IMR-90 (cell line): ENCODE measurements at regions not wholly inside any gene's neighbourhood (a gene's known extent, or its start where the extent isn't known, plus 50 kb on each side); places are given as distances from the start of the nearest gene placed in this dataset.
"Not testable (repeated sequence)": the region's sequence is repeated elsewhere in the genome, so short reads cannot be mapped to it uniquely, and the experiment has no call there.

Source experiments
- ATAC-seq: fragments of 200-7000 bp; cut with Tn5 transposase; 2 replicates; pipeline ENCODE4 v1.9.1; 2020; ENCODE audit warnings: low read depth, mild to moderate bottlenecking, moderate library complexity
- BruUV-seq: library from RNA; stranded (reverse); fragments of 400-500 nt; replicated peaks from 2 replicates; lab custom pipeline; 2021; lab: Mats Ljungman, UMichigan
- CTCF ChIA-PET: fragments of 300-600 bp; formaldehyde crosslinking; extraction: SDS; loops from one replicate; lab custom pipeline; 2021; ENCODE audit warnings: antibody characterized with exemption; lab: Yijun Ruan, JAX
- POLR2A ChIA-PET: fragments of 300-600 bp; sonication (Branson Sonifier 250); formaldehyde crosslinking; loops from one replicate; lab custom pipeline; 2022; ENCODE audit warnings: antibody characterized with exemption; ENCODE audit not compliant: unreplicated experiment; lab: Charles Lee
- DNase-seq: peaks from one replicate; pipeline ENCODE4 v3.0.0; 2013
- H2AFZ ChIP-seq: replicated peaks from 2 replicates; pipeline ENCODE3; 2013; ENCODE audit warnings: low read length, mild to moderate bottlenecking; ENCODE audit not compliant: poor library complexity
- H2AK5ac ChIP-seq: 2 replicates; pipeline ENCODE4 v1.6.1; 2013; ENCODE audit warnings: low read depth, low read length, inconsistent platforms
- H2AK9ac ChIP-seq: replicated peaks from 2 replicates; pipeline ENCODE3; 2013; ENCODE audit warnings: mild to moderate bottlenecking, low read depth, low read length, moderate library complexity; ENCODE audit not compliant: poor library complexity
- H2BK120ac ChIP-seq: 2 replicates; pipeline ENCODE4 v1.6.1; 2013; ENCODE audit warnings: low read depth, low read length, inconsistent platforms
- H2BK15ac ChIP-seq: 3 replicates; pipeline ENCODE4 v1.6.1; 2013; ENCODE audit warnings: low read depth, low read length, inconsistent platforms
- H2BK20ac ChIP-seq: 2 replicates; pipeline ENCODE4 v1.6.1; 2013; ENCODE audit warnings: low read depth, mild to moderate bottlenecking, inconsistent platforms, low read length, moderate library complexity
- H2BK5ac ChIP-seq: 2 replicates; pipeline ENCODE4 v1.6.1; 2013; ENCODE audit warnings: mild to moderate bottlenecking, low read depth, low read length, inconsistent platforms; ENCODE audit not compliant: poor library complexity, severe bottlenecking
- H3K14ac ChIP-seq: replicated peaks from 2 replicates; pipeline ENCODE4 v1.6.1; 2013; ENCODE audit warnings: low read depth, low read length, inconsistent platforms
- H3K18ac ChIP-seq: 2 replicates; pipeline ENCODE4 v1.6.1; 2013; ENCODE audit warnings: low read depth, low read length, control low read depth
- H3K23ac ChIP-seq: 2 replicates; pipeline ENCODE4 v1.6.1; 2013; ENCODE audit warnings: low read depth, low read length, inconsistent platforms
- H3K27ac ChIP-seq: 2 replicates; pipeline ENCODE4 v1.5.1; 2013; ENCODE audit warnings: mild to moderate bottlenecking, control low read depth, low read length; ENCODE audit not compliant: insufficient read depth
- H3K27me3 ChIP-seq: 2 replicates; pipeline ENCODE4 v1.6.1; 2013; ENCODE audit warnings: low read length; ENCODE audit not compliant: control insufficient read depth, insufficient read depth
- H3K36me3 ChIP-seq: 2 replicates; pipeline ENCODE4 v1.6.1; 2013; ENCODE audit warnings: low read length, mixed read lengths; ENCODE audit not compliant: control insufficient read depth, insufficient read depth
- H3K4ac ChIP-seq: 2 replicates; pipeline ENCODE4 v1.6.1; 2013; ENCODE audit warnings: low read depth, low read length, inconsistent platforms
- H3K4me1 ChIP-seq: 2 replicates; pipeline ENCODE4 v1.6.1; 2013; ENCODE audit warnings: low read length, mixed read lengths; ENCODE audit not compliant: control insufficient read depth, insufficient read depth
- H3K4me2 ChIP-seq: 2 replicates; pipeline ENCODE4 v1.6.1; 2013; ENCODE audit warnings: low read depth, mild to moderate bottlenecking, control low read depth, low read length, moderate library complexity
- H3K4me3 ChIP-seq: 2 replicates; pipeline ENCODE4 v1.5.1; 2013; ENCODE audit warnings: low read depth, mild to moderate bottlenecking, control low read depth, low read length, moderate library complexity; ENCODE audit not compliant: insufficient read depth
- H3K56ac ChIP-seq: 2 replicates; pipeline ENCODE4 v1.6.1; 2013; ENCODE audit warnings: low read length, inconsistent platforms; ENCODE audit not compliant: insufficient read depth; ENCODE audit errors: extremely low read depth
- H3K79me1 ChIP-seq, 2 experiments: 2 replicates each; pipeline ENCODE4 v1.6.1; 2013; ENCODE audit warnings: low read length in 2 of 2, inconsistent platforms in 1 of 2, low read depth in 1 of 2
- H3K9ac ChIP-seq: 2 replicates; pipeline ENCODE4 v1.6.1; 2013; ENCODE audit warnings: low read depth, low read length, control low read depth
- H3K9me1 ChIP-seq: 2 replicates; pipeline ENCODE4 v1.6.1; 2013; ENCODE audit warnings: low read length, inconsistent platforms; ENCODE audit not compliant: insufficient read depth
- H3K9me3 ChIP-seq: 2 replicates; pipeline ENCODE4 v1.6.1; 2013; ENCODE audit warnings: low read length; ENCODE audit not compliant: control insufficient read depth, insufficient read depth
- H4K20me1 ChIP-seq: 2 replicates; pipeline ENCODE4 v1.6.1; 2013; ENCODE audit warnings: low read length, inconsistent platforms; ENCODE audit not compliant: insufficient read depth
- H4K5ac ChIP-seq: 2 replicates; pipeline ENCODE4 v1.6.1; 2013; ENCODE audit warnings: mild to moderate bottlenecking, low read depth, low read length, control low read depth
- H4K8ac ChIP-seq, 2 experiments: 2 replicates each; pipeline ENCODE4 v1.6.1; 2013; ENCODE audit warnings: low read depth in 2 of 2, low read length in 2 of 2, control low read depth in 1 of 2, inconsistent platforms in 1 of 2
- H4K91ac ChIP-seq: 2 replicates; pipeline ENCODE4 v1.6.1; 2013; ENCODE audit warnings: low read depth, low read length, inconsistent platforms; ENCODE audit not compliant: insufficient read depth
- WGBS, 2 experiments: methylation state at CpG; one replicate each; pipeline versions ENCODE4 v1.1.5 to v1.1.7; 2013; ENCODE audit warnings: missing lambda C conversion rate in 2 of 2; ENCODE audit not compliant: insufficient read length in 1 of 2; ENCODE audit errors: extremely low coverage in 2 of 2; 5-methylcytosine and 5-hydroxymethylcytosine counted together
- dilution Hi-C: fragments of 300-500 bp; cut with HindIII; formaldehyde crosslinking; loops from one replicate; pipeline ENCODE4 v1.14.3; 2018; ENCODE audit warnings: low sequenced_read_pairs; ENCODE audit not compliant: unreplicated experiment
- in situ Hi-C: fragments of 300-500 bp; cut with MboI; formaldehyde crosslinking; loops from 3 replicates; pipeline ENCODE4 v1.14.3; 2019; ENCODE audit warnings: low sequenced_read_pairs, inconsistent platforms, mixed read lengths
- intact Hi-C: fragments of 100-400 bp; cut with micrococcal nuclease; formaldehyde crosslinking; loops from 2 replicates; pipeline ENCODE4 v1.10.0; 2022

DNA sequence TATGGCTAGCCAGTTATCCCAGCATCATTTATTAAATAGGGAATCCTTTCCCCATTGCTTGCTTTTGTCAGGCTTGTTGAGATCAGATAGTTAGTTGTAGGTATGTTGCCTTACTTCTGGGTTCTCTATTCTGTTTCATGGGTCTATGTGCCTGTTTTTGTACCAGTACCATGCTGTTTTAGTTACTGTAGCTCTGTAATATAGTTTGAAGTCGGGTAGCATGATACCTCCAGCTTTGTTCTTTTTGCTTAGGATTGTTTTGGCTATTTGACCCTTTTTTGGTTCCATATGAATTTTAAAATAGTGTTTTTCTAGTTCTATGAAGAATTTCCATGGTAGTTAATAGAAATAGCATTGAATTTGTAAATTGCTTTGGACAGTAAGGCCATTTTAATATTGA lies 300.5 kb downstream of the PTGER3 start:
- H2BK120ac ChIP-seq, H3K4me1 ChIP-seq, H3K36me3 ChIP-seq, H3K23ac ChIP-seq, H2BK20ac ChIP-seq, H4K8ac ChIP-seq, H3K18ac ChIP-seq, H3K4me2 ChIP-seq, H3K56ac ChIP-seq, H3K9me3 ChIP-seq, H2AK5ac ChIP-seq, H3K27me3 ChIP-seq, H3K4ac ChIP-seq, H3K14ac ChIP-seq, H2BK15ac ChIP-seq, H3K4me3 ChIP-seq, H2AFZ ChIP-seq, POLR2A ChIA-PET, H3K79me1 ChIP-seq, H2AK9ac ChIP-seq, ATAC-seq, H4K20me1 ChIP-seq, H3K9me1 ChIP-seq, H2BK5ac ChIP-seq, H3K9ac ChIP-seq, BruUV-seq, CTCF ChIA-PET, H4K5ac ChIP-seq, intact Hi-C loops, H4K91ac ChIP-seq, dilution Hi-C loops, in situ Hi-C loops, DNase-seq, H3K27ac ChIP-seq: not testable (repeated sequence)
- WGBS, 2 experiments = no CpG with 5 or more reads among the region's 1 CpG

DNA sequence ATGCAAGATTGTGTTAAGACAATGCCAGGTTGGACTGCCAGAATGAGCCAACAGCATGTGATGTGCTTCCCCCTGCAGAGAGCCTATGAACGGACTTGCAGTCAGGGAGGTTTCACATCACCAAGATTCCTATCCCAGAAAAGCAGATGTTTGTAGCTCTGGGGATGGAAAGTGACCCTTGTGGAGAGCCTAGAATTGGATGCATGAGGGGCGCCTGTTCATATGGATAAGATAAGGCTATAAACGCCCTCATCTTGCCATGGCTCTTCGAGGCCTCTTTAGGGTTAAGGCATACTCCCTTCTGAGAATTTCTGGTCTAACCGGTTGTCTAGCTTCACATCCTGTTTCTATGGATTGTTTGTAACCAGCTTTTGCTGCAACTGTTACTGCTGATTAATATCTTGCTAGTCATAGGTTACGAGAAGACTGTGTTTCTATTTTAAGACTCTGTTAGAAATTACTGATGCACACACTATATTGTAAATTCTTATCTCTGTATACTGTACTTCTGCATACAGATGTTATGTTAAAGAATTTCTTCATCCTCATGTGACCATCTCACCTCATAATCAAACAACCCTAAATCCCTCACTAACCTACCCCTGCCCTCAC lies 295.8 kb downstream of the PTGER3 start:
- CTCF ChIA-PET, dilution Hi-C loops, H3K79me1 ChIP-seq, H2BK20ac ChIP-seq, H2BK15ac ChIP-seq, ATAC-seq, intact Hi-C loops, H3K4ac ChIP-seq, H4K8ac ChIP-seq, H2BK5ac ChIP-seq, H2AK5ac ChIP-seq, H3K4me3 ChIP-seq, H2AFZ ChIP-seq, H2BK120ac ChIP-seq, H3K4me1 ChIP-seq, DNase-seq, in situ Hi-C loops, H3K27ac ChIP-seq, BruUV-seq, H3K27me3 ChIP-seq, H4K5ac ChIP-seq, H4K91ac ChIP-seq, H3K9me1 ChIP-seq, H3K14ac ChIP-seq, H3K9ac ChIP-seq, H3K23ac ChIP-seq, H3K18ac ChIP-seq, H3K56ac ChIP-seq, POLR2A ChIA-PET, H3K36me3 ChIP-seq, H2AK9ac ChIP-seq, H4K20me1 ChIP-seq, H3K4me2 ChIP-seq: not testable (repeated sequence)
- H3K9me3 ChIP-seq = peaks cover 15% of the 10 kb centered on the region
- WGBS, 2 experiments = no CpG with 5 or more reads among the region's 6 CpGs
